Stimulated activated CD4-positive, alpha-beta T cell treated with anti-CD3 and anti-CD28 coated beads, Interleukin-4, amount 100 ng/mL, for 4 hours (primary cell): ENCODE measurements at regions not wholly inside any gene's neighbourhood (a gene's known extent, or its start where the extent isn't known, plus 50 kb on each side); places are given as distances from the start of the nearest gene placed in this dataset.
"Not testable (repeated sequence)": the region's sequence is repeated elsewhere in the genome, so short reads cannot be mapped to it uniquely, and the experiment has no call there.

Source experiments
- DNase-seq, 2 experiments: peaks; one replicate each; pipeline ENCODE4 v3.0.0-alpha.2; 2020

DNA sequence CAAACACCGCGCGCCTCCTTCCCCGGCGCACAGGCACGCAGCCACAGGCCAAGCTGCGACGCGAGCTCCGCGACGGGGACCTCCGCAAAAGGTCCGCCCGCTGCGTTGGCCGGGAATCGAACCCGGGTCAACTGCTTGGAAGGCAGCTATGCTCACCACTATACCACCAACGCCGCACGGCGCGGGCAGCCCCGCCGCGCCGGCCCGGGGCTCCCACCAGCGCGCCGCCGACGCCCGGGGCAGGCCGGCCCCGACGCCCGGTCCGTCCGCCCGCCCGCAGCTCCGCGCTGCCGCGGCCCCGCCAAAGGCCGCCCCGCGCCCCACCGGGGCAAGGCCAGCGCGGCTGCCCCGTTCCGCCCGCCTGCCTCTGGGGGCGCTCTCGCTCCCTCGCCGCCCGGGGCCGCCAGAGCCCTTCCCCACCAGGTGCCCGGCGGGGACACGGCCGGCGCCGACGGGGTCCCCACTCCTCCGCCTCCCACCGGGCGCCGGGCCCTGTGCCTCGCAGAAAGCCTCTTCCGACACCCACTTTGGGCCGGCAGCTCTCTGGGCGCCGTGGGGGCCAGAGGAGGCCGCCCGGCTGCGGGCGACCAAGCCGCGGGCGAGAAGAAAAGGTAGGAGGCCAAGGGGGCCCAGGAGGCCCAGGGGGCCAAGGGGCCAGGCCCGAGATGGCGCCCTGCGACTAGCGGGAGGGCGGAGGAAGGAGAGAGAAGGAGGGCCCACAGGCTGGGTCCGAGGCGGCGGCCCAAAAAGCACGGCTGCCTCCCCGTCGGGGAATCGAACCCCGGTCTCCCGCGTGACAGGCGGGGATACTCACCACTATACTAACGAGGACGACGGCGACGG is 50.2 kb upstream of the FCGR2A start:
- DNase-seq: not testable (repeated sequence)

DNA sequence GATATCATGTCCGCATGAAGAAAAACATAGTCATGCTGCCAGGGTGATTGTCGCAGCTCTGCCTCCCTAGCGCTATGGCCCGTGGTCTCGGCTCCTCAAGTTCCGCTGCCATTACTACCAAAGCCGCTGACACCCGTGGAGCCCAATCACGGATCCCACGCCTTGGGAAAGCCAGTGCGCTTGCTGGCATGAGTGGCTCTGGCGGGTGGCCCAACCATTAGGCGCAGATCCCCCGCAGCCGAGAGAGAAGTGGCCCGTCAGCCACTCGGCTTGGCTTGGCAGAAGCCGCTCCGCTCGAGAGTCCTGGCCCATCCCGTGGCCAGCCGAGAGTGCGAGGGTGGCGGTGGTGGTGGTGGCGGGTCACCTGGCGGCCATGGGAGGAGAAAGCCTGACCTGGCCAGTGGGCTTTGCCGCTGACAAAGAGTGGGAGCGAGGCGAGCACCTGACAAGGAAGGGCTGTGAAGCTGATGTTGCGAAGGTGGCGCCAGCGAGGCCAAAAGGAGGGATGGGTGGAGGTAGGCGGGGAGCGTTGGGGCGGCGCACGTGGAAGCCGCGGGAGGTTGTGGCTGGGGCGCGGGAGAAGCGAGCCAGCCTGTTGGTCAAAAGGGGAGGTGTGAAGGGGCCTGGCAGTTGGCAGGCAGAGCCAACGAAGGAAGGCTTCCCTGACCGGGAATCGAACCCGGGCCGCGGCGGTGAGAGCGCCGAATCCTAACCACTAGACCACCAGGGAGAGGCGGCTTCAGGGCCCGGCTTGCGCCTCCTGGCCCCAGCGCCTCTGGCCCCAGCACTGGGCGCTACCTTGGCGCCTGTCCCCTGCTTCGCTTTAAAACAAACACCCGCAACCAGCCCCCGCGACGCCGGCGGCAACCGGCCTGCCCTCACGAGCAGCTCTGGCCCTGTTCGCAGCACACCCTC is 51.0 kb upstream of the FCGR2A start:
- DNase-seq: not testable (repeated sequence)

DNA sequence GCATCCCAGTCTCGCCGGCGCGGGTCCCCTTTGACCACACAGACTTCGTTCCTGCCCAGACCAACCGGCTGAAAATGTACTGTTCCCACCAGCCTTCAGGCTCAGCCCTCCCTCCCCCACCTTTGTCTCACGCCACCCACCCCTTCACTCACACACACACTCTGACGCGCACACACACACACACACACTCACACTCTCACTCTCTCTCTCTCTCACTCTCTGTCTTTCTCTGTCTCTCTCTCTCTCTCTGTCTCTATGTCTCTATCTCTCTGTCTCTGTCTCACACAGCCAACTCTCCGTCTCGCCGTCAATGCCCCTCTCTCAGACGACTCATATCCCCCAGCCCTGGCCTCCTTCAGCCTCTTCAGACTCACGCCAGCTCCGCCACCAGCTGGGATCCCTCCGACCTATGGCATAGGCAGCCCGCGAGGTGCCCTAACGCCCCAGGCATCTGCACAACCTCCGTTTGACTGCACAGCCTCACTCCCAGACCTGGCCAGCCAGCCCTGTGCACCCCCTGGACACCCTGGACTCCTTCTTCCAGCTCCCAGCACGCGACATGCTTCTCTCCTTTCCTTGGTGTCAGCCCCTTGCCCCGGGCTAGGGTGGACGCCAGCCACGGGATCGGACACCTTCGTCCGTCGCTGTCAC is 53.4 kb upstream of the FCGR2A start:
- DNase-seq: not testable (repeated sequence)

DNA sequence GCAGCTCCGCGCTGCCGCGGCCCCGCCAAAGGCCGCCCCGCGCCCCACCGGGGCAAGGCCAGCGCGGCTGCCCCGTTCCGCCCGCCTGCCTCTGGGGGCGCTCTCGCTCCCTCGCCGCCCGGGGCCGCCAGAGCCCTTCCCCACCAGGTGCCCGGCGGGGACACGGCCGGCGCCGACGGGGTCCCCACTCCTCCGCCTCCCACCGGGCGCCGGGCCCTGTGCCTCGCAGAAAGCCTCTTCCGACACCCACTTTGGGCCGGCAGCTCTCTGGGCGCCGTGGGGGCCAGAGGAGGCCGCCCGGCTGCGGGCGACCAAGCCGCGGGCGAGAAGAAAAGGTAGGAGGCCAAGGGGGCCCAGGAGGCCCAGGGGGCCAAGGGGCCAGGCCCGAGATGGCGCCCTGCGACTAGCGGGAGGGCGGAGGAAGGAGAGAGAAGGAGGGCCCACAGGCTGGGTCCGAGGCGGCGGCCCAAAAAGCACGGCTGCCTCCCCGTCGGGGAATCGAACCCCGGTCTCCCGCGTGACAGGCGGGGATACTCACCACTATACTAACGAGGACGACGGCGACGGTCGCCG is 57.4 kb upstream of the FCGR2A start:
- DNase-seq: not testable (repeated sequence)

DNA sequence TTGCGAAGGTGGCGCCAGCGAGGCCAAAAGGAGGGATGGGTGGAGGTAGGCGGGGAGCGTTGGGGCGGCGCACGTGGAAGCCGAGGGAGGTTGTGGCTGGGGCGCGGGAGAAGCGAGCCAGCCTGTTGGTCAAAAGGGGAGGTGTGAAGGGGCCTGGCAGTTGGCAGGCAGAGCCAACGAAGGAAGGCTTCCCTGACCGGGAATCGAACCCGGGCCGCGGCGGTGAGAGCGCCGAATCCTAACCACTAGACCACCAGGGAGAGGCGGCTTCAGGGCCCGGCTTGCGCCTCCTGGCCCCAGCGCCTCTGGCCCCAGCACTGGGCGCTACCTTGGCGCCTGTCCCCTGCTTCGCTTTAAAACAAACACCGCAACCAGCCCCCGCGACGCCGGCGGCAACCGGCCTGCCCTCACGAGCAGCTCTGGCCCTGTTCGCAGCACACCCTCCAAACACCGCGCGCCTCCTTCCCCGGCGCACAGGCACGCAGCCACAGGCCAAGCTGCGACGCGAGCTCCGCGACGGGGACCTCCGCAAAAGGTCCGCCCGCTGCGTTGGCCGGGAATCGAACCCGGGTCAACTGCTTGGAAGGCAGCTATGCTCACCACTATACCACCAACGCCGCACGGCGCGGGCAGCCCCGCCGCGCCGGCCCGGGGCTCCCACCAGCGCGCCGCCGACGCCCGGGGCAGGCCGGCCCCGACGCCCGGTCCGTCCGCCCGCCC is 58.1 kb upstream of the FCGR2A start:
- not testable (repeated sequence) for DNase-seq

DNA sequence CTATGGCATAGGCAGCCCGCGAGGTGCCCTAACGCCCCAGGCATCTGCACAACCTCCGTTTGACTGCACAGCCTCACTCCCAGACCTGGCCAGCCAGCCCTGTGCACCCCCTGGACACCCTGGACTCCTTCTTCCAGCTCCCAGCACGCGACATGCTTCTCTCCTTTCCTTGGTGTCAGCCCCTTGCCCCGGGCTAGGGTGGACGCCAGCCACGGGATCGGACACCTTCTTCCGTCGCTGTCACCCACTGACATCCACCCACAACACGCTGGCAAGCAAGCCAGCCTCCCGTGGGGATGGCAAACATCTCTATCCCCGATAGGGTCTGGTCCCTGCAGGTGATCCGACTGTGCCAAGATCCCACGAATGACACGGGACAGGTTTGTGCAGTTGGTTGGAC is 60.5 kb upstream of the FCGR2A start:
- DNase-seq: not testable (repeated sequence)

DNA sequence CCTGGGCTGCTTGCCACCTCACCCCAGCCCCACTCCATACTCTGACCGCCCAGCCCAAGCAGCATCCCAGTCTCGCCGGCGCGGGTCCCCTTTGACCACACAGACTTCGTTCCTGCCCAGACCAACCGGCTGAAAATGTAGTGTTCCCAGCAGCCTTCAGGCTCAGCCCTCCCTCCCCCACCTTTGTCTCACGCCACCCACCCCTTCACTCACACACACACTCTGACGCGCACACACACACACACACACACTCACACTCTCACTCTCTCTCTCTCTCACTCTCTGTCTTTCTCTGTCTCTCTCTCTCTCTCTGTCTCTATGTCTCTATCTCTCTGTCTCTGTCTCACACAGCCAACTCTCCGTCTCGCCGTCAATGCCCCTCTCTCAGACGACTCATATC is 61.0 kb upstream of the FCGR2A start:
- not testable (repeated sequence) for DNase-seq

DNA sequence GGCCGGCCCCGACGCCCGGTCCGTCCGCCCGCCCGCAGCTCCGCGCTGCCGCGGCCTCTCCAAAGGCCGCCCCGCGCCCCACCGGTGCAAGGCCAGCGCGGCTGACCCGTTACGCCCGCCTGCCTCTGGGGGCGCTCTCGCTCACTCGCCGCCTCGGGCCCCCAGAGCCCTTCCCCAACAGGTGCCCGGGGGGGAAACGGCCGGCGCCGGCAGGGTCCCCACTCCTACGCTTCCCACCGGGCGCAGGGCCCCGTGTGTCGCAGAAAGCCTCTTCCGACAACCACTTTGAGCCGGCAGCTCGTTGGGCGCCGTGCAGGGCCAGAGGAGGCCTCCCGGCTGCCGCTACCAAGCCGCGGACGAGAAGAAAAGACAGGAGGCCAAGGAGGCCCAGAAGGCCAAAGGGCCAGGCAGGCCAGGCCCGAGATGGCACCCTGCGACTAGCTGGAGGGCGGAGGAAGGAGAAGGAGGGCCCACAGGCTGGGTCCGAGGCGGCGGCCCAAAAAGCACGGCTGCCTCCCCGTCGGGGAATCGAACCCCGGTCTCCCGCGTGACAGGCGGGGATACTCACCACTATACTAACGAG is 64.9 kb upstream of the FCGR2A start:
- DNase-seq: peak; percentile 35 to 70

DNA sequence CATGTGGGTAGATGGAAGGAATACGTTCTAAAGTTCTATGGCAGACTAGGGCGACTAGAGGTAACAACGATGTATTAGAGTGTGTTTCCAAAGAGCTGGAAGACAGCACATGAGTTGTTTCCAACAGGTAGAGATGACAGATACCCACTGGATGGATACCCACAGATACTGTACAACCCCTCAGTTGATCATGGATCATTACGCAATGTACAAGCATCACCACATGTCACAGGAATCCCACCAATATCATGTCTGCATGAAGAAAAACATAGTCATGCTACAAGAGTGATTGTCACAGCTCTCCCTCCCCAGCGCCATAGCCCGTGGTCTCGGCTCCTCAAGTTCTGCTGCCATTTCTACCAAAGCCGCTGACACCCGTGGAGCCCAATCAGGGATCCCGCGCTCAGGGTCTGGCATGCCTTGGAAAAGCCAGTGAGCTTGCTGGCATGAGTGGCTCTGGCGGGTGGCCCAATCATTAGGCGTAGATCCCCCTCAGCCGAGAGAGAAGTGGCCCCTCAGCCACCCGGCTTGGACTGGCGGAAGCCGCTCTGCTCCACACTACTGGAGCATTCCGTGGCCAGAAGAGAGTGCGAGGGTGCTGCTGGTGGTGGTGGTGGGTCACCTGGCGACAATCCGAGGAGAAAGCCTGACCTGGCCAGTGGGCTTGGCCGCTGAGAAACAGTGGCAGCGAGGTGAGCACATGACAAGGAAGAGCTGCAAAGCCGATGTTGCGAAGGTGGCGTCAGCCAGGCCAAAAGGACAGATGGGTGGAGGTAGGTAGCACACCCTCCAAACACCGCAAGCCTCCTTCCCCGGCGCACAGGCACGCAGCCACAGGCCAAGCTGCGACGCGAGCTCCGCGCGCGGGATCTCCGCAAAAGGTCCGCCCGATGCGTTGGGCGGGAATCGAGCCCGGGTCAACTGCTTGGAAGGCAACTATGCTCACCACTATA is 65.7 kb upstream of the FCGR2A start:
- DNase-seq: peak in 1 of 2 experiments; percentile 34

DNA sequence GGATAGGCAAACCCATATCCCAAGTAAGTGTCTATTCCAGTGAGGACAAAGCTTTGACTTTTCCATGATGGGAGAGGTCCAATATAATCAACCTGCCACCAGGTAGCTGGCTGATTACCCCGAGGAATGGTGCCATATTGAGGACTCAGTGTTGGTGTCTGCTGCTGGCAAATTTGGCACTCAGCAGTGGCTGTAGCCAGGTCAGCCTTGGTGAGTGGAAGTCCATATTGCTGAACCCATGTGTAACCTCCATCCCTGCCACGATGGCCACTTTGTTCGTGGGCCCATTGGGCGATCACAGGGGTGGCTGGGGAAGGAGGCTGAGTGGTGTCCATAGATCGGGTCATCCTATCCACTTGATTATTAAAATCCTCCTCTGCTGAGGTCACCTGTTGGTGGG is 65.5 kb upstream of the CFAP126 start:
- not testable (repeated sequence) for DNase-seq

DNA sequence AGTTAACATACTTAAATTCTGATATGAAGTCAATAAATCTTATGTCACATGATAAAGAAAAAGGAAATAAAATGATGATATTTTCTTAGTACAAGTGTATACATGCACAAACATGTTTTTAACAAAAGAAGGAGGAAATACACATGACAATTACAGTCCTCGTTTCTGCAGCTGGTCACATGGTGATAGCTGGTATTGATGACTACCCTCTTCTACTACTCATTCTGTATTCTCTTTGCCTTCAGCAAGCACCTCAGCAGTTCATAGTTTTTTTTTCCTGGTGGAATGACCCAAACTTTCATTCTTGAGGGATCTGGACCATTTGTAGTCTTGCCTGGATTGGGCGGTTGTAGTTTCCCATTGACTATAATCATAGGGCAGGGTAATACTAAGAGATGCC is 64.4 kb upstream of the CFAP126 start:
- DNase-seq: no peak

DNA sequence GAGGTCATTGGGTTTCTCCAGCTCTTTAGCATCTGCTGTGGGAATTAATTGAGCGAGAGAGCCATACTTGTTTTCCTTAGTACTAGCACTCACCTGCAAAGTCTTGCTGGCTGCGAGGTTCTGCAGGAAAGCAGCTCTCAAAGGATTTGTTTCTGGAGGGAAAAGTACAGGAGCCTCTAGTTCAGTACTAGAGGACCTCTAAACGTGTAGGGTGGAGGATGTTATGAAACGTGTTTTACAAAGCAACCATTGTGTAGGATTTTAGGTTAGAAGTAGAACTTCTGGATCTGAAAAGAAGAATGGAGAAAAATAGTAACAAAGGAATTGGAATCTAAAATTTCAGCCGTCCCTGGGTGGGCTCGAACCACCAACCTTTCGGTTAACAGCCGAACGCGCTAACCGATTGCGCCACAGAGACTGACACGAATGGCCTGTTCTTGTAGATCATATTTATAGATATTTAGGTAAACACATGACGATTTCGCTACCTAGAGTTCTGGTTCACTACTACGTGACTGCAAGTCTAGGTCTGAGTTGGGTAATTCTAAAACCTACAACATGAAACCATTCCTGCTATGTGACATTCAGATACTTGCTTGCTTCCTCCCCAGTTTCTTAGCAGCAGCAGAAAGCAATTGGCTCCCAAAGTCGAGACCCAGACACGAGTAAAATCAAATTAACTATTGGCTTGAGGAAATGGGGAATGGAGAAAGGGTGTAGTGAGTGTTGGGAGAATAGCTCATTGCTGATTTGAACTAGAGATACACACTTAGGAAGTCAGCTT is 60.2 kb upstream of the CFAP126 start:
- DNase-seq: peak; percentile 14 to 48

DNA sequence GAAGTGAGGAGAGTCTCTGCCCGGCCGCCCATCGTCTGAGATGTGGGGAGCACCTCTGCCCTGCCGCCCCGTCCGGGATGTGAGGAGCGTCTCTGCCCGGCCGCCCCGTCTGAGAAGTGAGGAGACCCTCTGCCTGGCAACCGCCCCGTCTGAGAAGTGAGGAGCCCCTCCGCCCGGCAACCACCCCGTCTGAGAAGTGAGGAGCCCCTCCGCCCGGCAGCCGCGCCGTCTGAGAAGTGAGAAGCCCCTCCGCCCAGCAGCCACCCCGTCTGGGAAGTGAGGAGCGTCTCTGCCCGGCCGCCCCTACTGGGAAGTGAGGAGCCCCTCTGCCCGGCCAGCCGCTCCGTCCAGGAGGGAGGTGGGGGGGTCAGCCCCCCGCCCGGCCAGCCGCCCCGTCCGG is 55.2 kb upstream of the CFAP126 start:
- not testable (repeated sequence) for DNase-seq

DNA sequence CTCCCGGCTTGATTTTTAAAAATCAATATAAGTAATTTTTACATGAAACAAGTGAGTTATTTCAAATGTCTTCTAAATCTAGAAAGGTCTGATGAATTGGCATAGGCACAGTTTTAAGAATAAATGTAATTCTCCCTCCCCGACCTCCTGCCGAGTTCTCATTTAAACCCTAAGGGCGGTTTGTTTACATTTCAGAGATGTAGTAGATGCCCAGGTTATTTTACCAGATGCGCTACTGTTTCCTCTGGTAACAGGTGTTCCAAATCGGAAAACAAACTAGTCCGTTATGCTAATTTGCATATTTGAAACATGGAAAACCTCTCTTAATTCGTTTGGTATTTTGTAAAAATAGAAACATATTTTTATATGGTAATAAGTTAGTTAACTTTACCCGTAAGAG is 53.8 kb upstream of the CFAP126 start:
- no peak for DNase-seq

DNA sequence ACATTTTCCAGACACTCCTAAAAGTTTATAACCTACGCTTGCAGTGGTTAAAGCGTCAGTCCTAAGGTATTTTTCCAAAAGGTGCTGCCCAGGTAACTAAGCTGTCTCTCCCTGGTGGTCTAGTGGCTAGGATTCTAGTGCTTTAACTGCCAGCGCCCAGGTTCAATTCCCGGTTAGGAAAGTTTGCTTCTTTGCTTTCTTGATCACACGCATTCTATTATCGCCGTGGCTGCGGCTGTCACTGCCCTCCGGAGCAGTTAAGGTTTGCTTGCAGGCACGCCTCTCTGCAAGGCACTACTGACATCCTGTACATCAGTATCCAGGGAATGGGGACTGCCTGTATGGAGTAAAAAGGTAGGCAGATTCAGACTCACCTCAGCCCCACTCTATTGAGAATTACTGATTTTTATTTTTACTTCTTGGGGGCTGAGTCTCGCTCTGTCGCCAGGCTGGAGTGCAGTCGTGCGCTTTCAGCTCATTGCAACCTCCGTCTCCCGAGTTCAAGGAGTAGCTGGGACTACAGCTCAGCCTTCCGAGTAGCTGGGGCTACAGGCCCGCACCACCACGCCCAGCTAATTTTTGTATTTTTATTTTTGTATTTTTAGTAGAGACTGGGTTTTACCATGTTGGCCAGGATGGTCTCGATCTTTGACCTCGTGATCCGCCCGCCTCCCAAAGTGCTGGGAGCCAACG is 53.2 kb upstream of the CFAP126 start:
- DNase-seq: no peak

DNA sequence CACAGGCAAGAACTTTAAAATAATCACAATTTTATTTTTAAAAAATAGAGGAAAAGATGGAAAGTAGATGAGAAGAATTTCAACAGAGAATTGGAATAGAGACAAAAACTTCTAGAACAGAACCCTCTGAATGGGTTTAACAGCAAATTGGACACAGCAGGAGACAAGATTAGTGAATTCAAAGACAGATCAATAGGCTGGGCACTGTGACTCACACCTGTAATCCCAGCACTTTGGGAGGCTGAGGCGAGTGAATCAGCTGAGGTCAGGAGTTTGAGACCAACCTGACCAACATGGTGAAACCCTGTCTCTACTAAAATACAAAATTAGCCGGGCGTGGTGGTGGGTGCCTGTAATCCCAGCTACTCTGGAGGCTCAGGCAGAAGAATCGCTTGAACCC is 49.9 kb upstream of the CFAP126 start:
- not testable (repeated sequence) for DNase-seq
